ENCODE measurements at regions not wholly inside any gene's neighbourhood (a gene's known extent, or its start where the extent isn't known, plus 50 kb on each side); places are given as distances from the start of the nearest gene placed in this dataset.

GRCh38 chr6:11294228-11294627 lies 61.8 kb upstream of the NEDD9 start:
- TF ChIP-seq CTCF (IDR thresholded peaks at IDR 0.05) = no peak
- ATAC-seq (ENCODE audit: low FRiP score) (no peak), DNase-seq (ENCODE audit: low spot score) (no peak)

DNA sequence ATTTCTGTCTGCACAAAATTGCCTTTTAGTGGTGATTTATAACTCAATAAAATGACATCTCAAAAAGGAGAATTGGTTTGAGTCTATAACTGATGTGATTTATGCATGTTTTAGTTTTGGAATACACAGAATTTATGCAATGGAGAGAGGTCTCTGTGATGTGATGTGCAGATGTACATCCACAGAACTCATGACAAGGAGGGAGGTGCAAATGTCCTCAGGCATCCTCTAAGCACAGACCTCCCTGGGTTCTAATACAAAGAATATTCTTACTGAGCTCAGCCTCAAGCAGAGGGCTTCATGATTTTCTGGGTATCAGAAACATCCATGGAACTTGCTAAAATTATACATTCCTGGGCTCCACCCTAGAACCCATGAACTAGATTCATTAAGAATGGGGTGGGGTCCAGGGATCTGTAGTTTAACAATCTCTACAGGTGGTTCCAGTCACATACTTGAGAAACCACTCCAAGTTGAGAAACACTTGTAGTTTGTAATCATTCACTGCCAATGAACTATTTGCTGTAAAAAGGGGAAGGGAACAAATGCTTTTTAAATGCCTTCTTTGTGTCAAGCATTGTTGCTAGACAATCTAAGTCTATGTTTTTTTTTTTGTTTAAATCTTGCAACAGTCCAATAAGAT lies 60.2 kb upstream of the NEDD9 start:
- ATAC-seq (ENCODE audit: low FRiP score) = no peak
- no peak for DNase-seq (ENCODE audit: low spot score)

DNA sequence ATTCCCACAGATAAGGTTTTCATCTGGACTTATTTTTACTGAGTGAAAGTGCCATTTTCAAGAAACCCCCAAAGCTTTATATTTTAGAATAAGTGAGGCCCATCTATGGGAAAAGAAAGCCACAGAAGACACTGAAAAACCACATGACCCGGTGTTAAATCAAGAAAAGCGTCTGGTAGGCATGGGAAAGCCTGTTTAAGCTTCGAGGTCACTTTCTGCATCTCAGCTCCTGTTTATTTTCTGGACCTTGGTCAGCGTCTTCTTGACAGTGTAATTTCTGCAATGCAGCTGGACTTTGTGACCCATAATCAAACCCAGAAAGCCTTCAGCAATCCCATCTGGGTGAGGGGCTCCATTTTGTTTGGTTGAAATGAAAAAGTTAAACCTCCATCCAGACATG lies 59.6 kb upstream of the NEDD9 start:
- TF ChIP-seq CTCF (IDR thresholded peaks at IDR 0.05) = no peak

More for the DNA sequence above, 60.2 kb upstream of the NEDD9 start:
- no peak for TF ChIP-seq CTCF (IDR thresholded peaks at IDR 0.05)

DNA sequence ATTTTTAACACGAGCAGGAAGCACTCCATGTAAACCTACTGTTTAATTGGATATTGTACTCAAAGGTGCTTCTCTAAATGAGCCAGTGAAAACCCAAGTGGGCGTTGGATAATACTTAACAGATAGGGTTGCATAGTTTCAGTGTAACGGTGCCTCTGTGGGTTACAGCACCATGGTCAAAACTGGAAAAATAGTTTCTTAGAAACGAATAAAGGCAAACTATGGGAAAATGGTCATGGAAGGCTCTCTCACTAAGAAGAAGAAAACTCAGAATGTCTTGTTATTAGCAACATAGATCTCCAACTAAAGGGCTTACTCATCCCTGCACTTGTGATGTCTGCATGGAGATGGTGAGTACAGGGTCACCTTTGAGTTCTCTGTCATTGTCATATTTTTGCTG lies 59.1 kb upstream of the NEDD9 start:
- no peak for ATAC-seq (ENCODE audit: low FRiP score)
- TF ChIP-seq CTCF (IDR thresholded peaks at IDR 0.05) = no peak

More for the DNA sequence above, 59.6 kb upstream of the NEDD9 start:
- DNase-seq (ENCODE audit: low spot score) (no peak), ATAC-seq (ENCODE audit: low FRiP score) (no peak)

DNA sequence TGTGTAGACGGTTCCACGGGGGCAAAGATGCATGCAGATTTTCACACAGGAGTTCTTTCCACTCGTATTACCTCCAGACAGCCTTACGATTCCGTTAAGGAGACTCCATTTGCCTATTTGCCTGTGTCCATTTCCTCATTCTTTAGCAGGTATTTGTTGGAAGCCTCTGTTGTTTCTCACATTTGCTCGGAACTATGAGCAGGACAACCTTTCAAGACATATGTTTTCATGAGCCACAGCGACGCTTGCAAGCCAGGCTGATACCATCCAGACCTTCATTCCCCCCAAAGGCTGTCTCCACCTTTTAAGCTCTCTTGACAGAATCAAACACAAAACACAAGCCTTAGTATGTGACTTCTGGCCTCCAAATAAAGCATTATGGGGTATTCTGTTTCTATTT lies 57.6 kb upstream of the NEDD9 start:
- DNase-seq (ENCODE audit: low spot score) = no peak
- no peak for ATAC-seq (ENCODE audit: low FRiP score)
- TF ChIP-seq CTCF (IDR thresholded peaks at IDR 0.05) = no peak

More for the DNA sequence above, 59.1 kb upstream of the NEDD9 start:
- no peak for DNase-seq (ENCODE audit: low spot score)

DNA sequence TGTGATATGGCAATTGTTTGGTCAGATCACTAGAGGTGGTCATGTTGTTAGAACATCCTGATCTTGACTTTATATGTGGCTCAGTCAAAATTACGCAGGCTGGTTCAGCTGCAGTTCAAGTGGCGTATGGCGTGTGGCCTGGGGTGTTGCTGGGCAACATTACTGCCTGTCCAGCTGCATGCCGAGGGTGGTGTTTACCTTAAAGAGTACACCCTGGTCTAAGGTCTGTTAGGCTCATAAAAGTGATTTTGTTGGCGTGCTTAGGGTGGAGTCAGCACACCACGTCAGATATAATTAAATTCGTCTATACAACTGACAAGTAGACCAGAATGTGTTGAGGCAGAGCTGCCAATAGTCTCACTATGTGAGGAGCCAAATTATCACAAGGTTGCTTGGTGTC lies 55.6 kb upstream of the NEDD9 start:
- TF ChIP-seq CTCF (IDR thresholded peaks at IDR 0.05) = no peak
- no peak for DNase-seq (ENCODE audit: low spot score)
- ATAC-seq (ENCODE audit: low FRiP score) = no peak

GRCh38 chr6:11284996-11285395 lies 52.5 kb upstream of the NEDD9 start:
- DNase-seq (ENCODE audit: low spot score) (no peak), ATAC-seq (ENCODE audit: low FRiP score) (no peak)
- no peak for TF ChIP-seq CTCF (IDR thresholded peaks at IDR 0.05)

Measured in omental fat pad (tissue), 3 donors.